Stimulated activated CD4-positive, alpha-beta T cell treated with anti-CD3 and anti-CD28 coated beads, TNF-alpha, amount 100 ng/mL, for 48 hours (primary cell): ENCODE measurements at regions not wholly inside any gene's neighbourhood (a gene's known extent, or its start where the extent isn't known, plus 50 kb on each side); places are given as distances from the start of the nearest gene placed in this dataset.

Experiments used
- DNase-seq, 3 donors: peaks; one replicate each; pipeline ENCODE4 v3.0.0-alpha.2; 2020; ENCODE audit warnings: low read depth in 3 of 3

DNA sequence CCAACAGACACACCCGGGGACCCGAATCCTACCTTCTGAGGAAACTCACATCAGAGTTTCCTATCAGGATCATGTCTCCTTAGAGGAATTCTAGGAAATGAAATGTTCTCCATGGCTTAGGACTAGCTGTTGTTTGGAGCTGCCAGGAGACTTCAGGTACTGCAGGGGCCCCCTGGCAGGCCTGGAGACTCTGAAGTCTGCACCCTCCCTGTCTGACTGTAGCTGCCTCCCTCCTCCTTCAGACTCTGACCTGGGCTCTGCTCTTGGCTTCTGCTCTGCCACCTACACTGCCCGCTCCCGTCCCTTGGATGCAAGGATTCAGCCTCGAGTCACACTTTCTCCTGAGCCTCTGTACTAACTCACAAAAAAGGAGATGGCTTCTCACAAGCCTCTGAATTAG lies 232.8 kb downstream of the INHBA start:
- no peak for DNase-seq

DNA sequence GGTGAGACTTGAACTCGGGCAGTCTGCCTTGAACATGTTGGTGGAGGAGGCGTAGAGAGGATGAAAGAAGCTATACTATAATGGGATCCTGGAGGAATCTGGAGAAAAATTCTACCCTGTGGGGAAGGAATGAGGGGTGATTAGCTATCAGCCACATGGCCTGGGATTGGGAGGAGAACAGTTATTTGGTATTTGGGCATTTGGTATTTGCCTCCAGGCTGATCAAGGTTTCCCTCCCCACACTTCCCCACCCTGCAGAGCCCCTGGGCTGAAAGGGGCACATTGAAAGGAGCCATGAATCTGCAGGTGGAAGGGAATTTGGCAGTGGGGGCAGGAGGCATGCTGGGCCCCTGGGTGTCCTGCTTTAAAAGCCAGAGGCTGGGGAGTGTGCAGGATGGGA lies 235.3 kb downstream of the INHBA start:
- no peak for DNase-seq

DNA sequence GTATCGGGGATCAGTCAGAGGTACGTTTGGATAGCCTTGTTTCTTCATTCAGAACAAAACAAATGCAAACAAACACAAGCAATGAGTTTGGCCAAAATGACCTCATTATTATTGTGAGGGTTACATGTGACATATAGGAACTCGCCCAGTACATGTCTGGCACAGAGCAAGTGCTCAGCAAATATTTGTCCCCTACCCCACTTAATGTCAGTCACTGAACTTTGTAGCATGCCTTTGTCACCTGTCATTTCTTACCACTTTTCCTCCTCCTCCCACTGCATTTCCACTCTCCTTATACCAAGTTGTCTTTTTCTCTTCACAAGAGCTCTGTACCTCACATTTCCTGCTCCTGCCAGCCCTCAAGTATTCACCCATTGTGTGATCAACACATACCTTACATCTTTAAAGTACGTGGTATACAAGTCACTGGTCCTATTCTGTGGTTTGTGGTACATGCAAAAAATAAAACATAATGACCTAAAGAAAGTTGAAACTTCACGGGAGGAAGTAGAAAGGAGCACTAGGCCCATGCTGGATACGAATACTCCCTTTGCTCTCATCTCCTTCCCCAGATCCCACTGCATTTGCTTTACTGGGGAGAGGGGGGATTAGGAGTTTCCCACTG lies 236.0 kb downstream of the INHBA start:
- DNase-seq = no peak

DNA sequence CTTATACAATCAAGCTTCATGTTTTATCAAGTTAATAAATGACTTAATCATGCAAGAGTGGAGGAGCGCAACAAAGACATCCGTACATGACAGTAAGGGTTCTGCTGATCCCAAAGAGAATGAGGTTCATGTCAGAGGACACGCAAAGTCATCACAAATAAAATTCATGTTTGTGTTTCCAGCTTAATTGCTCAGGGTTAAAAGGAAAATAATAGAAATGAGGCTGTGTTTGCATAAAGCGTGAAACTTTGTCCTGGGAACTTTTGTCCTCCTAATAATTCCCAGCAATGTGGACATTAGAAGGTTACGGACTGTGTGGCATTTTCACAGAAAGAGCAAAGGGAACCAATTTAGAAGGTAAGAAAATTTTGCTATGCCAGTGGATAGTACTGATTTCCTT lies 237.3 kb downstream of the INHBA start:
- DNase-seq = no peak

DNA sequence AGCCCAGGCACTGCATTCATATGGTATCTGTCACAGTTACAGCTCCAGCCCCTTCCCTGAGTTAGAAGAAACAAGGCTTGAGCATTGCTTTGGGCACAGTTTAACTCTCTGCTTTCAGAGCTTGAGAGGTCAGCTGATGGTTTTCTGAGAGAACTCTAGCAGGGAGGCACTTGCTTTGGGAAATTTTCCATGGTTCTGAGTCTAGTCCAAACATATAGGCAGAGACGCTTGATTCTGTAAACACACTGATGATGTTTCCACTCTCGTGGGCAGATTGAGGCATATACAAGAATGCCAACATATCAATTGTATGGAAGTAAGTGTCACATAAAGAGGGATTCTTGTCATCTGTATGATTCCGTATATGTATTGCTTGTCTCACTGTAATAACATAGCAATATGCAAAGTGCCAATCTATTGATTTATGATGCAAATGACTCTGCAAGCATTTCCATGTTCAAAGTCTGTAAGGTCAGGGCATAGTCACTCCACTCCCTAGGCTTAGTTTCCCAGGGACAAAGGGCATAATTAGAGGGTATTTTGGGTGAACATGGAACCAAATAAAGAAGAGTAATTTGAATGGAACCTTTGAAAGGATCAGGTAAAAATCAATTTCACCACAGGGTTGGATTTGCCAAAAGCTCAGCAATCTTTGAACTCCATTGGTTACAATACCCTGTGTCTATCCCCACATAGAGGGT lies 239.0 kb downstream of the INHBA start:
- DNase-seq = no peak

DNA sequence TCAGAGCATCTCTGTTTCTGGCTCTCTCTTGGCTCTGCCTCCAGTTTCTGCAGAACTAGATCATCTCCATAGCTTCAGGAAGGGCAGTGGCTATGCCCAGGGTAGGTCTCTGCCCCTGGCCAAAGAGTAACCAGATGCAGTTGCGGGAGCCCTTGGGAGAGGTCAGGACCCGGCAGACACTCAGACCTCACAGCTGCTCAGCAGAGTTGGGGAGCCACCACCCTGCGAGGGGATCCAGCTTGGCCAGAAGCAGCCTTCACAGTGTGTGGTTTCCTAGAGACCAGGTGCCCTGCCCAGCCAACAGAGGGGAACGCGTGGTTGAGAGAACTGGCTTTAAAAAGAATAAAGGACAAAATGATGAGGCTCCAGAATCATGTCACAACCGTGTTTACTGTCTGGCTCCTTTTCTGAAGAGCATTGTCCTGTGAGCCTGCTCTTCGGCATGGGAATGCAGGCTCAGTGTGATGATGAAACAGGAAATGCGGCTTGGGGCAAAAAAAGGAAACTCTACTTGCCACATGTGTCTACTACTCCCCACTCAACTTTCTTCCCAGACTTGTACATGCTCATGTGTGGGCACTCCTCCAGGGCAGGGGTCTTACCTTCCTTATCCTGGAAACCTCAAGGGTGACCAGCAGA lies 243.1 kb downstream of the INHBA start:
- DNase-seq = no peak

DNA sequence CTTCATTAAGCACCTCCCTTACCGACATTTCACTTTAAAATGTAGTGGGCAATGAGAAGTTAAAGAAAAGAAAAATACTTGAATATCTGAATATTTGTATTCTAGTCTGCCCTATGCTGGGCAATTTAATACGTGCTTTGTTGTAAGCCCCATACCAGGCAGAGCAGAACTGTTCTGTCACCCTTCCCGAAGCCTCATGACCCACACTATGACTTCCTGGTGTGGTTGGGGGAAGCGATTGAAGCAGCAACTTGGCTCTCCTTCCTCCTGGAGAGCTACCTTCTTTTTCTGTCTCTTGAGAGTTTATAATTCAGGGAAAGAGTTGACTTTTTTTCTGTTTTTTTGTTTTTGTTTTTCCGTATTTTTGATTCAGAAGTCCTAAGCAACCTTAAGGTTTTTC lies 243.7 kb downstream of the INHBA start:
- DNase-seq = no peak

DNA sequence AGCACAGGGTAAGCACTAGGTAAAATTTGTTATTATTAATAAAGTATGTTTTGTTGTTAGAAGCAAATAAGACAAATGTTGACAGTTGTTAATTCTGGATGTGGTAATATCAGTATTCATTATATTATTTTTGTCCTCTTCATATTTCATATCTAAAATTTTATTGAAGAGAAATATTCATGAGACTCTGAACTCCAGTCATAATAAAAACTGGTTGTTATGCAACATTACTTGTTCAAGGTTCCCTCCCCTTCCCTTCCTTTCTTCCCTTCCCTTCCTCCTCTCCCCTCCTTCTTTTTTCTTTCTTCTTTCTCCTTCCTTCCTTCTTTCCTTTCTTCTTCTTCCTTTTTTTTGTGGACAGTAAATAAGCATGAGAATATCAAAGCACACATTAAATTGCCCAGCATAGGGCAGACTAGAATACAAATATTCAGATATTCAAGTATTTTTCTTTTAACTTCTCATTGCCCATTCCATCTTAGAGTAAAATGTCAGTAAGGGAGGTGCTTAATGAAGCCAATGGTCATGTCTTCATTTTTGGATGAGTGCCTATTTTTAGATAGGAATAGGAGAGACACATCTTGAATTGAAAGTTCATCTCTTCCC lies 245.0 kb downstream of the INHBA start:
- DNase-seq = no peak

DNA sequence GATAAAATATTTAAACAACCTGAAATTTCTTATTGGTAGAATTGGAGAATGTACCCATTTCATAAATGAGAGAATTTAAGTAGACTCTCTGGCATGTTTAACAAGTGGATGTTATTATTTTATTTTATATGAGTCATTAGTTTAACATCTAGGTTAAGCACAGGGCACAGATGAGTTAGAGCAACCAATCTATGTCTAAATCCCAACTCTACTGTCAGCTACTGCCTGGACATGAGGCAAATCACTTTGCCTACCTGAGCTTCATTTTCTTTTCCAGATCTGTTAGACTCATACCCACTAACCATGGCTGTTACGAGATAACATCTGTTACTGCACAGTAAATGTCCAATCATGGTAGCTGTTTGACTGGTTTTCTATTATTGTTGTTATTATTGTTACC lies 251.1 kb downstream of the INHBA start:
- no peak for DNase-seq

DNA sequence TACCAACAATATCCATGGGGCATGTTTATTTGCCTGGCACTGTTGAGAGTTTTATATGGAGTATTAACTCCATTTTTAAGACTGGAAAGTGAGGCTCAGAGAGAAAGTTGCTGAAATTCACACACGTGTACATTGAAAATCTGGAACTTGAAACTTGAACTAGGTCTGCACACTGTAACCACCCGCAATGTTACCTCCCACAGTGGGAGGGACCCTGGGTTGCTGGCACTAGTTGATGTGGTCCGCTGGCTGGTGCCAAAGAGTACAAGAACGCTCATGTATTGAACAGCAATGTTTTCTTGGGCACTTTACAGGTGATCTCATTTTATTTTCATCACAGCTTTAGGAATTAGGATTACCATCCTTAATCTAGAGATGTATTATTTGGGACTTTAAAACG lies 253.2 kb downstream of the INHBA start:
- DNase-seq = no peak

DNA sequence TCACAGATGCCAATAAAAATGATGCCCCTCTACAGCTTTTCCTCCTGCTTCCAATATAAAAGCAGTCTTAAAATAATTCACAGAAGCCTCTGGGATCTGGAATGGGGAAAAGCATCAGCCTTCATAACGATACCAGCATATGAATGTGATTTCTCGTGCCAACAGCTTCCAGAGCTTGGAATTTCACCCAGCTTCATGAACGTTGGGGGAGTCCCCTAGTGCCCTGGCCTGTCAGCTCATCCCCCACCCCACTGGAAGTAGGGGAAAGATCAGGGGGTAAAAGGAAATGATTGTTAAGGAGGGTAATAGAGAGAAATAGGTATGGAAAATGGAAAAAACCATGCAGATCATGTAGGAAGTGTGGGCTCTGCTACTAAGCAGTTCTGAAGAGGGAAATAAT lies 253.6 kb downstream of the INHBA start:
- DNase-seq = no peak

DNA sequence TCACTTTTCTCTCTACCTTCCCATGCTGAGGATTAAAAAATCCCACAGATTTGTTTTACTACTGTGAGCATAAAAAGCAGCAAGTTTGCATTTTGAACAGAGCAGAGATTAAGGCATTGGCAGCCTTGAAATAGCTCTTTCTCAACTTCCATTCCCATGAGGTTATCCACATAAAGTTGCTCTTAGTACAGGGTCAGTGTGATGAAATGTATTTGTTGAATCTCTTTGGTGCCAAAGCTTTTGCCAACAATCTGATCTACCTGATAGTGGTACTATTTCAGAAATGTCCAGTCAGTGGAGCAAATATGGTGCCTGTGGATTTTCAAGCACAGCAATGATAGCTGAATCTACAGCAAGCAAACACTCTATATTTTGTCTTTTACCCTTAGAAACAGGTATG lies 254.8 kb downstream of the INHBA start:
- DNase-seq = no peak

DNA sequence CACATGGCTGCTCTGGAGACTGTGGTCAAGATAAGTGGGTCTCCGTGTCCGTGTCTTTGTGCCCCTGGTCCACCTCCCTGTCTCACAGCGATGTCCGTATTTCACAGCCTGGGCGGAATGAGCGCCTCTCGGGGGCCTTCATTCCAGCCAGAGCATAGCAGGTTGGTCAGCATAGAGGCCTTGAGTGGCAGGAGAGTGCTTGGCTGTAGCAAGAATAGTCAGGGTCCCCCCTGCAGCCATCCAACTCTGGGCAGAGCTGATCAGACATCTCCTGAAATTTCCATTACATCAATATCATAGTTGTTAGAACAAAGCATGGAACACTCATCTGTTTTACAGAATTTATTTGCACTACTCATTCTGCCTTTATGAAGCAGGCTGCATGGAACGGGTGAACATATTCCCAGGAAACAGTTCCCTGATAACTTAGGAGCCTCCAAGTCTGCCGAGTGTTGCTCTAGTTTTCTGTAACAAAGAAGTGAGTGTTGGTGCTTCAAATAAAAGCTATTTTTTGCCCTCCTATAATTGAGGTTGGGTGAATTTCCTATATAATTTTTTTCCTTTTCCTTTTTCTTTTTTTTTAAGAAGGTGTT lies 255.3 kb downstream of the INHBA start:
- DNase-seq = no peak

DNA sequence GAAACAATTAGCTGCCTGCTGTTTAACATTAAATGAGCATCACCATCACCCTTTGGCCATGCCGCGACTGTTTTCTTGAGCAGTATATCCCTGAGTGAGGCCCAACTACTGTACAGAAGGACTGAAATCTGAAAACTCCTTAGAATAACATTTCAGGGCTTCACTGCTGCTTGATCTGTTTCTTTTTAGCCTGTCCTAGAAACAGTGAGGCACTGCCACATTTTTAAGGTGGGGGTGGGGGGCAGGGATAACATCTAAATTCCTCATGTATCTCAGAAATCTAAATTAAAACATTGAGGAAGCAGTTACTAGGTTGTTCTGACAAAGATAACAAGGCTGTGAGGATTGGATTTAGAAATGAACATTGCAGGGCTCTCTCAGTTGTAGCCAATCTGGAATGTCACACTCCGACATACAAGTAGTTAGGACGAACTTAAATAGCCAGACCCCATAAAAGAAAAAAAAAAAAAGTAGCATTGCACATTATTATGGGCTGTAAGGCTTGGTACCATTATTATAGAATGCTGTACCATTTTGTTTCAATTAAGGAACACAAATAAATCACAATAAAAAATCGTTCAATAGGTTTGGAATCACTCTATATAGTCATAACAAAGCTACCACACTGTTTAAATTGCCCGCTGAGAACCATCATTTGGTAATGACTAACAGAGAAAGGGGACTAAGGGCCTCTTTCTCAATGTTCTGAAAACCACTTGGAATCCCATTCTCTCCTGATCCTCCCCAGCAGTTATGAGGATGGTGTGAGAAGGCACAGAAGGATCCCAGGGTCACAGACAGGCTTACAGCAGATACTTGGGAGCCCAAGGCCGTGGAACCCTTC lies 256.1 kb downstream of the INHBA start:
- DNase-seq = no peak

DNA sequence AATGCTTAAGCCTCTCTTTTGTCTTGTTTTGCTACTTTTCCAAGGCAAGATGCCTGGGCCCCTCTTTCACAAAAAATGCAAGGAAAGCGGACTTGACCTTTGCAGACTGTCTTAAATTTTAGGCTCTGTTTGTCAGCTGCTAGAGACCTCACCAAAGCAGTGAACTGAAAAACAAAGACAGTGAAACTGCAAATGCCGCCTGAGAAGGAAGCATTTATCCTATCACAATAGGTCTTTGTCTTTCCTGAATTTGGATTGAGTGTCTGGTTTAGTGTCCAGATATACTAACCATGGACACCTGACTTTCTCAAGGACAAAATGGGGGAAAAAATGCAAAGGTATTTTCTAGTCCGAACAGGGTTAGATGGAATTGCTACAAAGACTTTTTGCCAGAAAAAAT lies 256.9 kb downstream of the INHBA start:
- DNase-seq = no peak

DNA sequence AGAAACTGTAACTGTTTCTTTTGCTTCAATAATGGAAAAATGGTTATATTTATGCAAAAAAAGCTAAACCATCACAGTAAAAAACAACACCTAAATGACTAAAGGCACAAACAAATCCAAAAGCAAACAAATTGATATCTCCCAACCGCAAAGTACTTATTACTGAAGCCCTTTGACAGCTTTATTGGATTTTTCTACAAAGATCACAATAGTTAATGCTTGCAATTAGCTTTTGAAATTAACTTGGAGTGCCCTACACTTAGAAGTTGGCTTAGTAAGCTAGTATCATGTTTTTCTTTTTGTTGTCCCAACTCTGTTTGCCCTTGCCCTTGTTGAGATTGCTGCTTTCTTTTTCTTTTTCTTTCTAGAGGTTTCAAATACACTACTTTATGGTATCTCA lies 257.5 kb downstream of the INHBA start:
- no peak for DNase-seq

DNA sequence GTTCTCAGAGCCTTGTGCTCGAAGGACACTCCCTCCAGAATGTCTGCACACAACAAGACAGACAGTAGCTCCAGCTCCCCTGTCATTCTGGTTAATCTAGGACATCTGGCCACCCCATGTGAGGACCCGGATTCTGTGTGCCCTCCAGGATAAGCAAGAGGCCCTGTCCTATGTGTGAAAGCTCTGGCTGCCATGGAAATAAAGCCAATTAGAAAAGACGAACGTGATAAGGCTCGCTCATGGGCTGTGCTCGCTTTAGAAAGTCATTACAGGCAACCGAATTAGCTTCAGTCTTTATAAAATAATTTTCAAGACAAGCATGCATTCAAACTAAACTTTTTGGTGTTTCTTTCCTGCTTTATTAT lies 263.4 kb downstream of the INHBA start:
- DNase-seq = no peak

DNA sequence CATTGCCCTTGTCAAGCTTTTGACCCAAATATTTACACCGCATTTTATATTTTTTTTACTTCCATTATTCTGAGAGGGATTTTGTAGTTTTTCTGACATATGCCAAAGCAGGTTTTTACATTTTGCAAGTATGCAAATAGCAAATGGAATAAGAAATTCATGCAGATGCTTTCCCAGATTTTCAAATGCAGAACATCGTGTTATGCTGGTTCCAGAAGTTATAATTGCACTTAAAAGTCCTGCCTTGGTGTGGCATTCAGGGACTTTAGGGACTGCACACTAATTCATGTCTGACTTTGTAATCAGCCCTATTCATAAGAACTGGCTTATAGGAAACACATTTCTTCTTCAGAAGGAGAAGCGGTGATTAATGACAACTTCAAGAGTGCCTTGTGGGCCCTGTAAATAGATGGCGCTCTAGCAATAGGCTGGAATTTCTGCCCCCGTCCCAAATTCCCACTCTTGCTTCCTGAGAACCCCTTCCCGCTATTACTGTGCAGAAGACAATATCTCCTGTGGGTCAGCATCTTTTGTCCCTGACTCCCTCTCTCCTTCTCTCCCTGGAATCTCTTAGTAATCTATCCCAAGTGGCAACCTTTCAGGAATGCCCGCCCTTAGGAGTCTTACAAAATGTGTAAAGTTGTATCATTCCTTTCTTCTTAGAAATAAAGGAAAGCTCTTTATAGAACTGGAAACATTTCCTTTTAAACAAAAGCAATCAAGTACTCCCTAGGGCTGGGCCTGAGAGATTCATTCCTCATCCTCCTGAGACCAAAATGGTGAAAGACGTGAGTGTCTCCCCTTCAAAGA lies 264.0 kb downstream of the INHBA start:
- DNase-seq = no peak

DNA sequence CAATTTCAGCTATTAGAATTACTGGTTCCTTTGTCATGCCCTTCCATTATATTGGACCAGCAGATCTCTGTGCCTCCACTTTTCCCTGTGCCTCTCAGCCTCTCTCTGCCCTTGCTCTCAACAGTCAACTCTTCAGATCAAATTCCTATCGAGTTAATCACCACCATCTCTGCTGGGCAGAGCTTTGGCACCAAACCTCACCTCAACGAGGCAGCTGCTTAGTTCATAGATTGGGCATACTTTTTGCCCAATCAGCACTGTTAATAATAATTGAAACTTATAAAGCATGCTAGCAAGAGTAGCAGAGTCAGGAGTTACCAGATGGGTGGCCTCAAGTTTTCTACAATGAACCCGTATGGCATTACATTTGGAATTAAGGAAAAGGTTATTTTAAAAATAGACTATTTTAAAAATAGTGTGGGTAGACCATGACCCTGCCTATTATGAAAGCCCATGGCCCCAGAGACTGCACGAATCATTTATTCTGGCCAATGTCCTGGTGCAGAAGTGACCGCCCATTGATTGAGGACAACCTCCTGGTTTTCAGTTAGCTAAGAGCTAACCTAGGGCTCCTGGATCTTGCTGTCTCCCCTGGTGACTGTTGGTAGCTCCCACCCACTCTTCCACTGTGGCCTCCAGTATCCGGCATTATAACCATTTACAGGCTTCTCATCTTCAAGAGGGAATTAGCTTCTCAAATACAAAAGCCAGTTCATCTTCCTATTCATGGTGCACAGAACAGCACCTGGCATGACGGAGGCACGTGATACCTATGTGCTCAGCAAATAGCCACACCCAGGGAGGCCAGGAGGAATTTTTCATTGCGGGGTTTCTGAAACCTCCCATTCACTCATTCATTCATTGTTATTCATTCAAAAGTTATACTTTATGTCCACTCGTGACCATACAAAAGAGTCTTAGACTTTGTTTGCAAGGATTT lies 265.4 kb downstream of the INHBA start:
- no peak for DNase-seq

DNA sequence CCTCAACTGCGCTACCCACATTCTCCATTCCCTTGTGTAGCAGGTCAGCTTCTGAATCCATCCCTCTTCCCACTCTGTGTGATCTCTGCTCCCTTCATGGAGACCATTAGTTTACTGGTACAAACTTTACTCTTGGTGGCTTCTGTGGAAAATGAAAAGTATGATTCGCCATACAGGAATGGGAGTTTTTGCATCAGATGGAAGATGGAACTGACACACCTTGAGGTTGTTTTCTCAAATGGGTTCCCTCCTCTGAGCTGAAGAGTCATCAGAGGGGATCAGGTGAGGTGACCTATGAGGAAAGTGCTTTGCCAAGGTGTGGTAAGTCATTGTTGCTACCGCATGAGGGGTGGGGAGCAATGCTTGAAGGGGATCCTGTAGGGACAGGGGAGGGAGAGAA lies 266.8 kb downstream of the INHBA start:
- DNase-seq = no peak
